Spleen (tissue), 7 donors: ENCODE measurements at regions not wholly inside any gene's neighbourhood (a gene's known extent, or its start where the extent isn't known, plus 50 kb on each side); places are given as distances from the start of the nearest gene placed in this dataset.

Experiments used
- CTCF ChIP-seq, 11 experiments: fragments of 200-600 bp in 7 of 11; fragments of 450-650 bp in 4 of 11; sonication (generic) in 4 of 11; IDR thresholded peaks in 8 of 11; conservative IDR thresholded peaks in 3 of 11; 1 replicate in 7 of 11; 2 replicates in 4 of 11; pipeline versions ENCODE4 v1.4.0 to v1.8.0; 2016 to 2021; ENCODE audit warnings: antibody characterized with exemption in 11 of 11, inconsistent platforms in 4 of 11, mild to moderate bottlenecking in 1 of 11
- POLR2A ChIP-seq, 3 donors: fragments of 450-650 bp; IDR thresholded peaks; one replicate each; pipeline ENCODE4 v1.5.1; 2017; ENCODE audit warnings: antibody characterized with exemption in 3 of 3, mild to moderate bottlenecking in 1 of 3
- POLR2AphosphoS5 ChIP-seq, 3 donors: sonication (generic); formaldehyde crosslinking; IDR thresholded peaks; one replicate each; pipeline ENCODE4 v1.5.1; 2017; ENCODE audit warnings: antibody characterized with exemption in 3 of 3
- donor health status: DM: no; HTN: no; CAD: no; lungs with moderate emphysema.
- donor health status: DM: no; HTN: no; CAD: no.
- donor health status: DM: no; HTN: no; CAD: no.

DNA sequence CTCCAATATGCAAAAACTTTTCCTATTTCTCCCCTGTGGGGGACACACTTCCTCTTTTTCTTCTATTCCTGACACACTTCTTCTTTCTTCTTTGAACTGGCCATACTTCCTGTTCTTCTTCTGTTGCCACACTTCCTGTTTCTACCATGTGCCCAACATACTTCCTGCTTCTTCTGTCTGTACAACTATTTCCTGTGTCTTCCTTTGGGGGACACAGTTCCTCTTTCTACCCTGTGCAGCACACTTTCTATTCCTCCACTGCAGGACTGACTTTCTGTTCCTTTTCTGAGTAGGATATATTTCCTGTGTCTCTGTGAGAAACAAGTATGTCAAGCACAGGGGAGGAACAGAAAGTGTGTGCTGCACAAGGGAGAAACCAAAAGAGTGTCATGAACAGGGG, 794.7 kb downstream of the CDY2B start:
- no peak for TF ChIP-seq CTCF (IDR thresholded peaks at IDR 0.05 in 8 of 11, conservative IDR thresholded peaks at IDR 0.05 in 3 of 11)
- TF ChIP-seq POLR2AphosphoS5 (IDR thresholded peaks at IDR 0.05), result no peak
- TF ChIP-seq POLR2A (IDR thresholded peaks at IDR 0.05), result no peak
